ENCODE measurements at regions not wholly inside any gene's neighbourhood (a gene's known extent, or its start where the extent isn't known, plus 50 kb on each side); places are given as distances from the start of the nearest gene placed in this dataset.

DNA sequence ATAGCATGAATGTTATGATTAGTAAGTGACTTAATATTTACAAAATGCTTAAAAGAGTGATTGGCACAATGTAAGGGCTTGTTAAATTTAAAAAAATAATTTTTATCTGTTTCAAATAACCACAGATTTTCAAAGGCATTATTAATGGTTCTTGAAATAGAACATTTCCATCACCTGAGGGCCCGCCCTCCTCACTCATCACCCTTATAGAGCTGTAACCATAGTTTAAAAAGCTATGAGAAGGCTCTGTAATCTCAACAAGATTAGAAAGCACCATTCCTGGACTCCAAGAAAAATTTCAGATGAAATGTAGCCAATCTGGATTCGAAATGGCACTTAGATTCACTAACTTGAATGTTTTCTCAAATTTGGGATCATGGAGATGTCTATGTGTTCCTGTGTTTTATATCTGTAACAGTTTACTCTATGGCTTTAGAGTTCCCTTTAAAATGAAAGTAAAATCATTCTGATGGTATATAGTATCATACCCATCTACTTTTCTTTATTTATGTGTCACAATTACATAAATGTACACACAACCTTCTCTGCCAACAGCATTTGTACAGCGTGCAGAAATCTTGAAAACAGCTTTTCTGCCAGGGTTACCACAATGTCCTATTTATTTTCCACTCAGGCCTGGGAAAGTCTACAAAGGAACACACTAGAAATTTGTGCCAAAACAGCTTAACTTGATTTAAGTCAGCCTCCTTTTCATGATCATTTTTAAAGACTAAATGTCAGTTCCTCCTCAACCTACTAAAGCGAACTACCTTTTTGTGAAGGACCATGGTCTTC lies 207.7 kb downstream of the TBX18 start:
- DNase-seq (ENCODE audit: low spot score), result no peak
- no peak overlapping the region for H3K4me3 ChIP-seq (ENCODE audit: low read length in 2 of 2)
- whole genome bisulfite sequencing, 2 donors (ENCODE audit: extremely low coverage in 2 of 2, insufficient read length in 2 of 2, insufficient replicate concordance in 1 of 2), result no CpG with 5 or more reads among the region's 4 CpGs

DNA sequence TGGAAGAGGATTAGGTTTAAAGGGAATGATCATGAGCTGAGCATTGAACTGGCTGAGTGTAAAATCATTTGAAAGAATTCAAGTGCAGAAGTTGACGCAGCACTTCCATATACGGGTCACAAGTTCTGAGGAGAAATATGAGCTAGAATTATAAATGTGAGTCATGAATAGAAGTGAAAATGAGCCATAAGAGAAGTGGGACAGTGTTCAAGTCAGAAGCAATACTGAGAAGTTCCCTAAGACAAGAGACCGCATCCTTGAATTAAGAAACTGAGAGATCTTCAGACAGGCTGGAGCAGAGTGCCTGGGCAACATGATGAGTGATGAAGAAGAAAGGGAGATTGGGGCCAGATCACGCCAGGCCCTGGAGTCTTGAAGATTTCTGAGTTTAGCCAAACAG lies 209.7 kb downstream of the TBX18 start:
- no peak overlapping the region for H2BK12ac ChIP-seq (ENCODE audit: low read length)
- H3K27ac ChIP-seq (replicated peaks; ENCODE audit: low read length), result no peak overlapping the region
- no peaks in the 10 kb centered on the region for H3K9me3 ChIP-seq (replicated peaks in 1 of 2; ENCODE audit: control insufficient read depth in 2 of 2, insufficient read depth in 1 of 2, low read depth in 1 of 2, low read length in 2 of 2)
- no peak overlapping the region for H3K4me3 ChIP-seq (ENCODE audit: low read length in 2 of 2)
- no peak overlapping the region for H4K91ac ChIP-seq (ENCODE audit: low read depth, low read length, poor library complexity)
- no peak overlapping the region for H2BK5ac ChIP-seq (ENCODE audit: low read length)
- H2AK5ac ChIP-seq (ENCODE audit: low read depth, low read length), result no peak overlapping the region
- H2AFZ ChIP-seq (ENCODE audit: low read length), result no peak overlapping the region
- no peak overlapping the region for H3K4ac ChIP-seq (ENCODE audit: low read length)
- no peaks in the 10 kb centered on the region for H3K36me3 ChIP-seq (replicated peaks in 1 of 2; ENCODE audit: control insufficient read depth in 2 of 2, insufficient read depth in 2 of 2, low read length in 2 of 2)
- no peak overlapping the region for H3K18ac ChIP-seq (ENCODE audit: low read length)
- no peaks in the 10 kb centered on the region for H3K27me3 ChIP-seq (ENCODE audit: control insufficient read depth in 3 of 3, insufficient read depth in 3 of 3, low read depth in 1 of 3, low read length in 3 of 3)
- no peak overlapping the region for H3K23ac ChIP-seq (ENCODE audit: low read depth, low read length, poor library complexity)
- no peak overlapping the region for H3K4me2 ChIP-seq (ENCODE audit: insufficient read depth, low read length, poor library complexity, severe bottlenecking)
- no peak overlapping the region for H4K8ac ChIP-seq (ENCODE audit: low read depth, low read length)
- H2BK15ac ChIP-seq (ENCODE audit: low read length), result no peak overlapping the region
- H2BK120ac ChIP-seq (ENCODE audit: low read depth, low read length), result no peak overlapping the region
- no CpG with 5 or more reads among the region's 4 CpGs for WGBS, 2 donors (ENCODE audit: extremely low coverage in 2 of 2, insufficient read length in 2 of 2, insufficient replicate concordance in 1 of 2)
- DNase-seq (ENCODE audit: low spot score), result no peak
- H3K4me1 ChIP-seq (ENCODE audit: control insufficient read depth in 2 of 2, insufficient read depth in 1 of 2, low read depth in 1 of 2, low read length in 2 of 2), result no peaks in the 10 kb centered on the region
- H3K14ac ChIP-seq (ENCODE audit: low read length), result no peak overlapping the region
- no peak overlapping the region for H3K9ac ChIP-seq (ENCODE audit: low read depth, low read length, poor library complexity)
- no peaks in the 10 kb centered on the region for H3K79me1 ChIP-seq (ENCODE audit: low read depth, low read length)

More for the DNA sequence above, 207.7 kb downstream of the TBX18 start:
- H3K79me1 ChIP-seq (ENCODE audit: low read depth, low read length), result no peaks in the 10 kb centered on the region
- H4K91ac ChIP-seq (ENCODE audit: low read depth, low read length, poor library complexity), result no peak overlapping the region
- H3K23ac ChIP-seq (ENCODE audit: low read depth, low read length, poor library complexity), result no peak overlapping the region
- no peaks in the 10 kb centered on the region for H3K4me1 ChIP-seq (ENCODE audit: control insufficient read depth in 2 of 2, insufficient read depth in 1 of 2, low read depth in 1 of 2, low read length in 2 of 2)
- no peaks in the 10 kb centered on the region for H3K27me3 ChIP-seq (ENCODE audit: control insufficient read depth in 3 of 3, insufficient read depth in 3 of 3, low read depth in 1 of 3, low read length in 3 of 3)
- no peak overlapping the region for H3K9ac ChIP-seq (ENCODE audit: low read depth, low read length, poor library complexity)
- no peak overlapping the region for H2AFZ ChIP-seq (ENCODE audit: low read length)
- H3K14ac ChIP-seq (ENCODE audit: low read length), result no peak overlapping the region
- no peak overlapping the region for H2BK15ac ChIP-seq (ENCODE audit: low read length)
- no peak overlapping the region for H2AK5ac ChIP-seq (ENCODE audit: low read depth, low read length)
- H3K9me3 ChIP-seq (replicated peaks in 1 of 2; ENCODE audit: control insufficient read depth in 2 of 2, insufficient read depth in 1 of 2, low read depth in 1 of 2, low read length in 2 of 2), result no peaks in the 10 kb centered on the region
- no peak overlapping the region for H2BK5ac ChIP-seq (ENCODE audit: low read length)
- no peak overlapping the region for H3K27ac ChIP-seq (replicated peaks; ENCODE audit: low read length)
- H3K36me3 ChIP-seq (replicated peaks in 1 of 2; ENCODE audit: control insufficient read depth in 2 of 2, insufficient read depth in 2 of 2, low read length in 2 of 2), result no peaks in the 10 kb centered on the region
- H3K4me2 ChIP-seq (ENCODE audit: insufficient read depth, low read length, poor library complexity, severe bottlenecking), result no peak overlapping the region
- no peak overlapping the region for H2BK12ac ChIP-seq (ENCODE audit: low read length)
- no peak overlapping the region for H3K18ac ChIP-seq (ENCODE audit: low read length)
- no peak overlapping the region for H2BK120ac ChIP-seq (ENCODE audit: low read depth, low read length)
- H4K8ac ChIP-seq (ENCODE audit: low read depth, low read length), result no peak overlapping the region
- H3K4ac ChIP-seq (ENCODE audit: low read length), result no peak overlapping the region

DNA sequence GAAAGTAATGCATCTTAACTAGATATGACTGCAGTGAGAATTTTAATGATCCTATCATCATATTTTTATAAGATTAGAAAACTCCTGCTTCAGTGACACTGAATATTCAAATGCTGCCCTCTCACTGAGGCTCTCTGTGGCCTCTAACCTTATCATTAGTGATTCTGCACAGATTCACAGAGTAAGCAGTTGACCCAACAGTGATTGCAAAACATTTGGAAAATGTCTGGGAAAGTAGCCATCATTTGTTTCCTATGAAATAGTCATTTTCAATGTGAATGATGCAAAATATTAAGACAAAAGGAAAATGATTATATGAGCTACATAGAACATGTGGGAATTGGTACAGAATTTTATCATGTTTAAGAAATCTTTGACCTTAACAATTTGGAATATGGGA lies 210.3 kb downstream of the TBX18 start:
- Histone ChIP-seq H3K27me3 (ENCODE audit: control insufficient read depth in 3 of 3, insufficient read depth in 3 of 3, low read depth in 1 of 3, low read length in 3 of 3) (no peaks in the 10 kb centered on the region), H2BK15ac (ENCODE audit: low read length) (no peak overlapping the region), H3K4me1 (ENCODE audit: control insufficient read depth in 2 of 2, insufficient read depth in 1 of 2, low read depth in 1 of 2, low read length in 2 of 2) (no peaks in the 10 kb centered on the region), H3K4me3 (ENCODE audit: low read length in 2 of 2) (no peak overlapping the region), H3K14ac (ENCODE audit: low read length) (no peak overlapping the region), H3K79me1 (ENCODE audit: low read depth, low read length) (no peaks in the 10 kb centered on the region), H4K8ac (ENCODE audit: low read depth, low read length) (no peak overlapping the region), H2BK120ac (ENCODE audit: low read depth, low read length) (no peak overlapping the region), H4K91ac (ENCODE audit: low read depth, low read length, poor library complexity) (no peak overlapping the region), H3K23ac (ENCODE audit: low read depth, low read length, poor library complexity) (no peak overlapping the region), H3K4me2 (ENCODE audit: insufficient read depth, low read length, poor library complexity, severe bottlenecking) (no peak overlapping the region), H3K18ac (ENCODE audit: low read length) (no peak overlapping the region), H2BK12ac (ENCODE audit: low read length) (no peak overlapping the region), H2AK5ac (ENCODE audit: low read depth, low read length) (no peak overlapping the region), H3K36me3 (replicated peaks in 1 of 2; ENCODE audit: control insufficient read depth in 2 of 2, insufficient read depth in 2 of 2, low read length in 2 of 2) (no peaks in the 10 kb centered on the region), H3K4ac (ENCODE audit: low read length) (no peak overlapping the region), H3K9ac (ENCODE audit: low read depth, low read length, poor library complexity) (no peak overlapping the region), H3K27ac (replicated peaks; ENCODE audit: low read length) (no peak overlapping the region), H3K9me3 (replicated peaks in 1 of 2; ENCODE audit: control insufficient read depth in 2 of 2, insufficient read depth in 1 of 2, low read depth in 1 of 2, low read length in 2 of 2) (no peaks in the 10 kb centered on the region), H2BK5ac (ENCODE audit: low read length) (no peak overlapping the region), H2AFZ (ENCODE audit: low read length) (no peak overlapping the region)
- DNase-seq (ENCODE audit: low spot score), result no peak

DNA sequence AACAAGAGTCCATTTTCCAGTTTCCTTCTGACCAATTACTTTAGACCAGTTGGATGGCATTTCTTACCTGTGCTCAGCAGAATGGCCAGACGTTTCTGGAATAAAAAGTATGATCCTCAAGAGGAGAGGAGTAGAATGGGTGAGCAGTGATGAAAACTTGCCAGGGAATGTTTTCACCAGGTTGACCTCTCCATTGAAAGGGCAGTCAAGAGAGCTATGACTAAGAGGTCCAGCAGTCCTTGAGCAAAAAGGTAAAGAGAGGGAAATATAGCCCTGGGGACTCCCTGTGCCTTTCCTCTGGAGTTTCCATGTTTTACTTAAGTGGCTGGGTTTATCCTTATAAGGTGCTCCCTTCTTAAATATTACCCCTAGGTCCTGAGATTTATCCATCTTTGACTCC lies 210.9 kb downstream of the TBX18 start:
- Histone ChIP-seq H3K79me1 (ENCODE audit: low read depth, low read length) (no peaks in the 10 kb centered on the region), H4K91ac (ENCODE audit: low read depth, low read length, poor library complexity) (no peak overlapping the region), H3K36me3 (replicated peaks in 1 of 2; ENCODE audit: control insufficient read depth in 2 of 2, insufficient read depth in 2 of 2, low read length in 2 of 2) (no peaks in the 10 kb centered on the region), H2AFZ (ENCODE audit: low read length) (no peak overlapping the region), H3K4me3 (ENCODE audit: low read length in 2 of 2) (no peak overlapping the region), H3K9me3 (replicated peaks in 1 of 2; ENCODE audit: control insufficient read depth in 2 of 2, insufficient read depth in 1 of 2, low read depth in 1 of 2, low read length in 2 of 2) (no peaks in the 10 kb centered on the region), H4K8ac (ENCODE audit: low read depth, low read length) (no peak overlapping the region), H3K14ac (ENCODE audit: low read length) (no peak overlapping the region), H3K4me1 (ENCODE audit: control insufficient read depth in 2 of 2, insufficient read depth in 1 of 2, low read depth in 1 of 2, low read length in 2 of 2) (no peaks in the 10 kb centered on the region), H2BK12ac (ENCODE audit: low read length) (no peak overlapping the region), H3K9ac (ENCODE audit: low read depth, low read length, poor library complexity) (no peak overlapping the region), H3K23ac (ENCODE audit: low read depth, low read length, poor library complexity) (no peak overlapping the region), H3K4me2 (ENCODE audit: insufficient read depth, low read length, poor library complexity, severe bottlenecking) (no peak overlapping the region), H3K4ac (ENCODE audit: low read length) (no peak overlapping the region), H2BK15ac (ENCODE audit: low read length) (no peak overlapping the region), H3K18ac (ENCODE audit: low read length) (no peak overlapping the region), H3K27ac (replicated peaks; ENCODE audit: low read length) (no peak overlapping the region), H3K27me3 (ENCODE audit: control insufficient read depth in 3 of 3, insufficient read depth in 3 of 3, low read depth in 1 of 3, low read length in 3 of 3) (no peaks in the 10 kb centered on the region), H2BK120ac (ENCODE audit: low read depth, low read length) (no peak overlapping the region), H2AK5ac (ENCODE audit: low read depth, low read length) (no peak overlapping the region), H2BK5ac (ENCODE audit: low read length) (no peak overlapping the region)
- DNase-seq (ENCODE audit: low spot score), result no peak
- no CpG with 5 or more reads among the region's 1 CpG for WGBS, 2 donors (ENCODE audit: extremely low coverage in 2 of 2, insufficient read length in 2 of 2, insufficient replicate concordance in 1 of 2)

Measured in neuronal stem cell (in vitro differentiated cells).